Adrenal gland (tissue), 9 donors: ENCODE measurements at regions not wholly inside any gene's neighbourhood (a gene's known extent, or its start where the extent isn't known, plus 50 kb on each side); places are given as distances from the start of the nearest gene placed in this dataset.

ENCODE experiments used
- DNase-seq, 7 donors: peaks; one replicate each; pipeline ENCODE4 v3.0.0-alpha.2; 2019 to 2020
- H3K27ac ChIP-seq, 5 donors: fragments of 200-600 bp; sonication (generic) in 4 of 5; 1 replicate in 3 of 5; 2 replicates in 2 of 5; pipeline versions ENCODE4 v1.5.1 to v1.8.0; 2016 to 2020; ENCODE audit warnings: mild to moderate bottlenecking in 1 of 5
- H3K27me3 ChIP-seq: fragments of 200-600 bp; 2 replicates; pipeline ENCODE4 v1.8.0; 2021
- H3K36me3 ChIP-seq, 2 donors: fragments of 200-600 bp; replicated peaks in 1 of 2; 1 replicate in 1 of 2; 2 replicates in 1 of 2; pipeline versions ENCODE4 v1.5.1 to v1.8.0; 2018 to 2022
- H3K4me1 ChIP-seq, 2 donors: fragments of 200-600 bp; replicated peaks in 1 of 2; 1 replicate in 1 of 2; 2 replicates in 1 of 2; pipeline versions ENCODE4 v1.5.1 to v1.8.0; 2018 to 2021
- H3K4me3 ChIP-seq, 4 donors: fragments of 200-600 bp; sonication (generic) in 3 of 4; one replicate each; pipeline ENCODE4 v1.5.1; 2016 to 2018
- H3K9me3 ChIP-seq, 3 donors: fragments of 200-600 bp; sonication (generic) in 1 of 3; replicated peaks in 1 of 3; 1 replicate in 2 of 3; 2 replicates in 1 of 3; pipeline versions ENCODE4 v1.5.1 to v1.8.0; 2016 to 2021
- CTCF ChIP-seq, 6 experiments: fragments of 450-650 bp in 4 of 6; fragments of 200-600 bp in 2 of 6; sonication (generic) in 1 of 6; IDR thresholded peaks; 1 replicate in 5 of 6; 2 replicates in 1 of 6; pipeline versions ENCODE4 v1.5.1 to v1.8.0; 2016 to 2021; ENCODE audit warnings: antibody characterized with exemption in 6 of 6, mild to moderate bottlenecking in 2 of 6, moderate library complexity in 1 of 6
- POLR2A ChIP-seq, 2 donors: fragments of 450-650 bp; IDR thresholded peaks; one replicate each; pipeline ENCODE4 v1.6.1; 2017; ENCODE audit warnings: antibody characterized with exemption in 2 of 2, mild to moderate bottlenecking in 2 of 2, moderate library complexity in 1 of 2
- WGBS, 4 donors: extraction: QIAGEN DNeasy Blood & Tissue Kit in 2 of 4; methylation state at CpG; one replicate each; pipeline versions ENCODE4 v1.1.5 to v1.1.7; 2013 to 2017; 5-methylcytosine and 5-hydroxymethylcytosine counted together
- intact Hi-C, 2 donors: fragments of 100-400 bp; cut with DNase I; formaldehyde crosslinking; loops; one replicate each; pipeline versions ENCODE4 v1.14.1 to v1.15.0; 2022 to 2023
- donor health status: healthy with polysubstance abuse.
- donor health status: Bipolar disorder and iron deficiency.
- donor health status: DM: yes; HTN: yes; CAD: no.
- donor health status: DM: no; HTN: no; CAD: no.
- donor health status: DM: no; HTN: no; CAD: no.

DNA sequence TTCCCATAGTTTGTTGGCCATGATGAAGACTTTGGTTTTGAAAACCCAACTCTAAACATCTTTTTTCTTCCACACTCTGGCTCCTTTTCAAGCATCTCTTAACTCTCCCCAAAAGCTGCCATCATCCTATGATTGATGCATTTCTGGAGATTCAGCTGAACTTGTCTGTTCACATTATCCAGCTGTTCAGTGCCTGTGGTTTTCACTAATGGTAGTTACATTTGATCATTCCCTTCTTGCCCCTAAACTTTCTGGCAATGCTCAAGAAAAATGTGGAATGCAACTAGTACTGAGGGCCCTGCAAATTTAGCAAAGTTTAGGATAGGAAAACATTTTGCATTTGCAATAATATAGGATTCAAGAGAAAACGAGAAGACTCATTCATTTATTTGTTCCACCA lies 267.5 kb downstream of the ENC1 start:
- no peaks in the 10 kb centered on the region for H3K4me1 ChIP-seq
- H3K4me3 ChIP-seq = no peak overlapping the region
- TF ChIP-seq CTCF (IDR thresholded peaks at IDR 0.05) (no peak), POLR2A (IDR thresholded peaks at IDR 0.05) (no peak)
- H3K36me3 ChIP-seq = no peaks in the 10 kb centered on the region
- H3K9me3 ChIP-seq = no peaks in the 10 kb centered on the region
- H3K27me3 ChIP-seq = no peaks in the 10 kb centered on the region
- no peak for DNase-seq
- WGBS, 4 donors = 42 to 67% (median 53%) methylated on average over 1 of the region's 1 CpG
- intact Hi-C loops = no loop called here
- H3K27ac ChIP-seq = no peak overlapping the region

DNA sequence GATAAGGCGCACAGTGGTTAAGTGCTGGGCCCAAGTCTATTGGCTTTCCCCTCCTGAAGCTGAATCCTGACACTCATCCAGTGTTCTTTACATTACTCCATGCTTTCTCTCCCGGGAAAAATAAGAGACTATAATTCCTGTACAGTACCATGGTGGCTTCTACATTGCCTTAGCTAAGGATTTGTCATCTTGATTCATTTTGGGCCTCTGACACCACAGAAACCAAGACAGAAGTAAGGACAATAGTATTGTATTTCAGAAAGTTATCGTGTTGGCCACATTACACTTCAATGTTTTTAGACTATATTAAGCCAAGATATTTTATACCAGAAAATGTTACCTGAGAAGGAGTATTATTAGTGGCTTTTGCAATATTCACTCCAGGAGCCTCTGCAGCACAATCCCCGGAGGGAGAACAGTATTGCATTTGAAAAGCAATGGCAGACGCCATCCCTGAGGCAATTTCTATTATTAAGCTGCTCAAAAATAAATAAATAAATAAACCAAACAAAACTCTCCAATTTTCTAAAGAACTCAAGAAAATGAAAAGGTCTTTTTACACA lies 267.9 kb downstream of the ENC1 start:
- H3K27ac ChIP-seq = no peak overlapping the region
- no peaks in the 10 kb centered on the region for H3K9me3 ChIP-seq
- no peaks in the 10 kb centered on the region for H3K36me3 ChIP-seq
- no peaks in the 10 kb centered on the region for H3K27me3 ChIP-seq
- DNase-seq = no peak
- 80 to 94% (median 83%) methylated on average over 5 of the region's 5 CpGs for WGBS, 4 donors
- TF ChIP-seq CTCF (IDR thresholded peaks at IDR 0.05) (no peak), POLR2A (IDR thresholded peaks at IDR 0.05) (no peak)
- intact Hi-C loops = no loop called here
- no peak overlapping the region for H3K4me3 ChIP-seq
- no peaks in the 10 kb centered on the region for H3K4me1 ChIP-seq

DNA sequence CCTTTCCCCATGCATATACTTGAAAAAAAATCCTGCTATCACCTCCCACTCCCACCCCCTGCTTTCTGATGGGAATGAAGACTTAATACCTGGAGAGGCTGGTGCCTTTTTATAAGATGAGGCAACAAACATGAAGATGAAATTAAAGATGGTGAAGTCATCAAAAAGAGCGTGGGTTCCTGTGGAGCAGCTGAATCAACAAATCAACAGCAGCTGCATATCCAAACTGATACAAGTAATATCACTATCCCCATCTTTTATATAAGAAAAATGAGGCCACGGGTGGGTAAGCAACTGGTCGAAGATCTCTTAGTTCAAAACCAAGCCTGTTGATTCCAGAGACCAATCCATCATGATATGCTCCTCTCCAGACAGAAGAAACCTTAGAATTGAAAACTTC lies 268.5 kb downstream of the ENC1 start:
- no peaks in the 10 kb centered on the region for H3K36me3 ChIP-seq
- WGBS, 4 donors = 73 to 86% (median 78%) methylated on average over 3 of the region's 3 CpGs
- TF ChIP-seq POLR2A (IDR thresholded peaks at IDR 0.05) = no peak
- TF ChIP-seq CTCF (IDR thresholded peaks at IDR 0.05) = no peak
- no peak for DNase-seq
- H3K27me3 ChIP-seq = no peaks in the 10 kb centered on the region
- H3K27ac ChIP-seq = no peak overlapping the region
- intact Hi-C loops = no loop called here
- no peaks in the 10 kb centered on the region for H3K4me1 ChIP-seq
- no peak overlapping the region for H3K4me3 ChIP-seq
- no peaks in the 10 kb centered on the region for H3K9me3 ChIP-seq

GRCh38 chr5:74371621-74372020 lies 268.9 kb downstream of the ENC1 start:
- WGBS, 4 donors = 94 to 100% (median 97%) methylated on average over 5 of the region's 5 CpGs
- H3K4me3 ChIP-seq = no peak overlapping the region
- intact Hi-C loops = no loop called here
- H3K9me3 ChIP-seq = no peaks in the 10 kb centered on the region
- H3K4me1 ChIP-seq = no peaks in the 10 kb centered on the region
- H3K36me3 ChIP-seq = no peaks in the 10 kb centered on the region
- no peak overlapping the region for H3K27ac ChIP-seq
- TF ChIP-seq CTCF (IDR thresholded peaks at IDR 0.05) (no peak), POLR2A (IDR thresholded peaks at IDR 0.05) (no peak)
- H3K27me3 ChIP-seq = no peaks in the 10 kb centered on the region
- no peak for DNase-seq
